Liver (tissue), 3 donors: ENCODE measurements at regions not wholly inside any gene's neighbourhood (a gene's known extent, or its start where the extent isn't known, plus 50 kb on each side); places are given as distances from the start of the nearest gene placed in this dataset.

ENCODE experiments used
- ATF3 ChIP-seq: IDR thresholded peaks from 2 replicates; pipeline ENCODE4 v1.6.1; 2016; ENCODE audit warnings: antibody characterized with exemption
- CTCF ChIP-seq: fragments of 150-350 bp; IDR thresholded peaks from 2 replicates; pipeline ENCODE4 v1.5.1; 2017; ENCODE audit warnings: improper control_type of control experiment, low read depth, low read length; ENCODE audit not compliant: missing input control
- FOXA2 ChIP-seq: IDR thresholded peaks from 2 replicates; pipeline ENCODE4 v1.6.1; 2016; ENCODE audit warnings: antibody characterized with exemption
- GABPA ChIP-seq, 2 donors: IDR thresholded peaks in 1 of 2; conservative IDR thresholded peaks in 1 of 2; 2 replicates each; pipeline ENCODE4 v1.6.1; 2016; ENCODE audit warnings: antibody characterized with exemption in 2 of 2, mild to moderate bottlenecking in 1 of 2, moderate library complexity in 1 of 2
- JUND ChIP-seq, 2 donors: IDR thresholded peaks; 2 replicates each; pipeline ENCODE4 v1.6.1; 2016; ENCODE audit warnings: antibody characterized with exemption in 2 of 2
- MAX ChIP-seq: IDR thresholded peaks from 2 replicates; pipeline ENCODE4 v1.6.1; 2016; ENCODE audit warnings: antibody characterized with exemption
- NR2F2 ChIP-seq: IDR thresholded peaks from 2 replicates; pipeline ENCODE4 v1.6.1; 2016; ENCODE audit warnings: antibody characterized with exemption
- RAD21 ChIP-seq, 2 donors: IDR thresholded peaks; 2 replicates each; pipeline ENCODE4 v1.6.1; 2016; ENCODE audit warnings: antibody characterized with exemption in 2 of 2, mild to moderate bottlenecking in 2 of 2
- RXRA ChIP-seq, 2 donors: IDR thresholded peaks; 2 replicates each; pipeline ENCODE4 v1.6.1; 2017 to 2018; ENCODE audit warnings: antibody characterized with exemption in 2 of 2, mild to moderate bottlenecking in 1 of 2
- ZBTB33 ChIP-seq: IDR thresholded peaks from 2 replicates; pipeline ENCODE4 v1.6.1; 2016; ENCODE audit warnings: antibody characterized with exemption
- TF ChIP-seq, protein P1 (sequence below): IDR thresholded peaks from 2 replicates; pipeline ENCODE4 v1.6.1; 2016; ENCODE audit warnings: antibody characterized with exemption, mild to moderate bottlenecking
- donor health status: healthy.
- donor health status: healthy.

DNA sequence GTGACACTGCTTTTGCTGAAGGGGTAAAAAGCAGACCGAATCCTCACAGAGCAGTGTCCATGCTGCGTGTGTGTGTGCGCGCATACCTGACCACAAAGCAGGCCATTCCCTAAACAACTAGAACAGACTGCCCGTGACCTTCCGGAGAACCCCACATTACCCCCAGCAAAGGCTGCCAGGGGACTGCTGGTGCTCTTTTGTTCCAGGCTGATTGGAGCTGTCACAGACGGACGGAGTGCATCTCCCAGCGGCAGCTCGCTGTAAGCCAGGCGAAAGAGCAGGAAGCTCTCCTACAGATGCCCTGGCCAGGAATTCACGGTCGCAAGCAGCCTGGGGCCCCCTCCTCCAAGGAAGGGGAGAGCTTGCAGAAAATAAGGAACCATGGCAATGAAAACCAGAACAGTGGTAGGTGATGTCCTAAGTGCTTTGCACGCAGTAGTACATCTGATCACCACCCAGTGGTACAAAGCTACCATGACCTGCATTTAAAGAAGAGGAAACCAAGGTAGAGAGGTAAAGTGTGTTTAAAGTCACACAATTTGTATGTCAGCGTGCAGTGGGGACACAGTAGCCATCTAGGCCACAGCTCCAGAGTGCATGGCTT lies 153.4 kb upstream of the DYNLRB2 start:
- no peak for TF ChIP-seq CTCF
- no peak for TF ChIP-seq MAX
- no peak for TF ChIP-seq ZBTB33
- no peak for TF ChIP-seq GABPA (IDR thresholded peaks at IDR 0.05 in 1 of 2, conservative IDR thresholded peaks at IDR 0.05 in 1 of 2)
- no peak for TF ChIP-seq JUND (IDR thresholded peaks at IDR 0.05)
- TF ChIP-seq FOXA2 = no peak
- no peak for TF ChIP-seq RAD21 (IDR thresholded peaks at IDR 0.05)
- TF ChIP-seq, protein P1, sequence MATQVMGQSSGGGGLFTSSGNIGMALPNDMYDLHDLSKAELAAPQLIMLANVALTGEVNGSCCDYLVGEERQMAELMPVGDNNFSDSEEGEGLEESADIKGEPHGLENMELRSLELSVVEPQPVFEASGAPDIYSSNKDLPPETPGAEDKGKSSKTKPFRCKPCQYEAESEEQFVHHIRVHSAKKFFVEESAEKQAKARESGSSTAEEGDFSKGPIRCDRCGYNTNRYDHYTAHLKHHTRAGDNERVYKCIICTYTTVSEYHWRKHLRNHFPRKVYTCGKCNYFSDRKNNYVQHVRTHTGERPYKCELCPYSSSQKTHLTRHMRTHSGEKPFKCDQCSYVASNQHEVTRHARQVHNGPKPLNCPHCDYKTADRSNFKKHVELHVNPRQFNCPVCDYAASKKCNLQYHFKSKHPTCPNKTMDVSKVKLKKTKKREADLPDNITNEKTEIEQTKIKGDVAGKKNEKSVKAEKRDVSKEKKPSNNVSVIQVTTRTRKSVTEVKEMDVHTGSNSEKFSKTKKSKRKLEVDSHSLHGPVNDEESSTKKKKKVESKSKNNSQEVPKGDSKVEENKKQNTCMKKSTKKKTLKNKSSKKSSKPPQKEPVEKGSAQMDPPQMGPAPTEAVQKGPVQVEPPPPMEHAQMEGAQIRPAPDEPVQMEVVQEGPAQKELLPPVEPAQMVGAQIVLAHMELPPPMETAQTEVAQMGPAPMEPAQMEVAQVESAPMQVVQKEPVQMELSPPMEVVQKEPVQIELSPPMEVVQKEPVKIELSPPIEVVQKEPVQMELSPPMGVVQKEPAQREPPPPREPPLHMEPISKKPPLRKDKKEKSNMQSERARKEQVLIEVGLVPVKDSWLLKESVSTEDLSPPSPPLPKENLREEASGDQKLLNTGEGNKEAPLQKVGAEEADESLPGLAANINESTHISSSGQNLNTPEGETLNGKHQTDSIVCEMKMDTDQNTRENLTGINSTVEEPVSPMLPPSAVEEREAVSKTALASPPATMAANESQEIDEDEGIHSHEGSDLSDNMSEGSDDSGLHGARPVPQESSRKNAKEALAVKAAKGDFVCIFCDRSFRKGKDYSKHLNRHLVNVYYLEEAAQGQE = no peak
- no peak for TF ChIP-seq NR2F2
- no peak for TF ChIP-seq ATF3
- no peak for TF ChIP-seq RXRA (IDR thresholded peaks at IDR 0.05)
